ENCODE measurements at regions not wholly inside any gene's neighbourhood (a gene's known extent, or its start where the extent isn't known, plus 50 kb on each side); places are given as distances from the start of the nearest gene placed in this dataset.

DNA sequence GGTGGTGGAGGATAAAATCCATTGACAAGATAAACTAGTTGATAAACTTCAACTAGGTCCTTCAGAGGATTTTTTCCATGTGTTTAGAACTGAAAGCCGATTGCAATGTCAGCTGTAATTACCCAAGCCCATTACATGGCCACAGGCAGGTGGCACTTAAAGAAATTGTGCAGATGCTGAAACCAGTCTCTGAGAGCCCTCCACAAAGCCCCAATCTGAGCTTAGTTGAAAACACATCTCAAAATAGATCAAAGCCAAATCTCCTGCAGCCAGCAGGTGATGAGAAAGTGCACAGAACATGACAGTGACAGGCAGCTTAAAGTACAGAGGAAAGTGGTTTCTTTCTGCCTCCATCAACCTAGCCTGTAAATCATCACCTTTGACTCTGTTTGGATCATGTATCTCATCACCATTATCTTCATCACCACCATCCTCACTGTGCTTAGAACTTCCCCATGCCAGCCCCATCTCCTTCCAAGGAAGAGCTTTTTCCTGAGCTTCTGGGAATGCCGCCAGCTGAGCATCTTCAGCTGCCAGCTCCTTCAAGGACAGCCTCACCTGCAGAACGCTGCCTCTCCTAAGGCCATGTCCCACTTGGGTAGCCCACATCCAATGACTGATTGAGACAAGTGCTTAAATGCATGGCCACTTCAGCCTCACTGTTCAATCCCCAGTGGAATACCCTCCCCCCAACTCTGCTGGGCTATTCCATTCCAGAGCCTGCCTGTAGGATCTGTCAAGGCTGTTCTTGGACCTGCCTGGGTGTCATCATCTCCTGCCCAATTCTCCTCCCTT, 219.5 kb upstream of the TMEM132C start:
- no peak for DNase-seq

DNA sequence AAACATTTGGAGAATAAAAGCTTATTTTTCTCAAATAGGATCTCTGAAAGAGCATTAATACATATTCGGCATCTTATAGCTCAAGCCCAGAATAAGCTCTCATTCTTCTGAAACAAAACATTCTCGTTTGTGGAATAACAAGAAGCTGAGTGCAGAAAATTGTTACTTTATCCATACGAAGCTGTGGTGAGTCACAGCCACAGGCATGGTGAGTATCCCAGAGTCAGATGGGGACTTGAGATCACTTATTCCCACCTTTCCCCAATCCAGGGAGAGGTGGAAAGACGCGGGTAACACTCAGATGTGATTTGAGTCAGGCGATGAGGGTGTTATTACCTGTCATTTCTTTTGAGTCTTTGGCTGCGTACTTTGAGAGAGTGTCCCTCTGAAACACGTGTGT, 214.6 kb upstream of the TMEM132C start:
- no peak for DNase-seq

DNA sequence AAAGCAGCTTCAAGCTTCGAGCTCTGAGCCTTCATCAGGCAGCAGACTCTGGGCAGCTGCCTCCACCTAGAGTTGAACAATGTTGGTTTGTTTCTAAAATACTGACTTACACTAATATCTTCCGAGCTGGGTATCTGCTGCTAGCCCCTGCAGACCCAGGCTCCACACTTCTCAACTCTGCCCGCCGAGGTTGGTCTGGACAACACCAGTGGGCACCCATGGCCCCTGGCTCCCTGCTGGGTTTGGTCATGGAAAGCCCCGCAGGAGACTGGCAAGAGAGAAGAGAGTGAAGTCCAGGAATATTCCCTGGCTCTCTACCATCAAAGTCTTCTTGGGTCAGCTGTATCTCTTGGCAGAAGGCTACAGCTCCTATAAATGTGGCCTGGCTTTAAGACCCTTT, 214.2 kb upstream of the TMEM132C start:
- no peak for DNase-seq

GRCh38 chr12:128055567-128055966, 211.4 kb upstream of the TMEM132C start:
- peak; percentile 27 for DNase-seq

- peak; percentile 88 for DNase-seq
Measured at GRCh38 chr12:128056136-128056801, 210.7 kb upstream of the TMEM132C start.

- no peak for DNase-seq
Measured at GRCh38 chr12:128057586-128057985, 209.4 kb upstream of the TMEM132C start.

DNA sequence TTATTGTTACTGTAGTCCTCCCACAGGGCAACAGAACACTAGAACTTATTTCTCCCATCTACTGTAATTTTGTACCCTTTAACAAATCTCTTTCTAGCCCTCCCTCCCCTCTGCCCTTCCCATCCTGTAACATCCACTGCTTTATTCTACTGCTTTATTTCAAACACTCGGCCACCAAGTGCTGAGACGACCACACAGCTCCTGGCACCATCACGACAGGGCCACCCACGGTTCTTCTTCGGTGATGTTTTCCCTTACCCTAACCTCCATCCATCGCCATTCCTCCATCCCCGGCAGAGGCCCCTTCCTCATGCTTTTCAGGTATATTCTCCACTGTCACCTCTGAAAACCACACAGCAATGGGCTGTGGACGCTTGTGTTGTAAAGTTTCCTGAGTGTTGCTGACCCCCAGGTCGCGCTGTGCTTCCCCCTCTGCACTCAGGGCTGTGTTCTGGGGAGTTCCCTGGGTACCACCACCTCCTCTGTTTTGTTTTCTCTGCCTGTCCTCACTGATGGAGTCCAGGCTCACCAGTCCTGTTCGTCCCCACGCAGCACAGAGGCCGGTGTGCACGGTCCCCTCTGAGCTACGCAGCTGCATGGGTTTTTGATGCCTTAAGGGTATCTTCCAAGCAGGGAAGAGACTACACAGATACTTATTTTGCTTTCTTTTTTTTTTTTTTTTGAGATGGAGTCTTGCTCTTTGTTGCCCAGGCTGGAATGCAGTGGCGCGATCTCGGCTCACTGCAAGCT, 207.2 kb upstream of the TMEM132C start:
- no peak for DNase-seq

DNA sequence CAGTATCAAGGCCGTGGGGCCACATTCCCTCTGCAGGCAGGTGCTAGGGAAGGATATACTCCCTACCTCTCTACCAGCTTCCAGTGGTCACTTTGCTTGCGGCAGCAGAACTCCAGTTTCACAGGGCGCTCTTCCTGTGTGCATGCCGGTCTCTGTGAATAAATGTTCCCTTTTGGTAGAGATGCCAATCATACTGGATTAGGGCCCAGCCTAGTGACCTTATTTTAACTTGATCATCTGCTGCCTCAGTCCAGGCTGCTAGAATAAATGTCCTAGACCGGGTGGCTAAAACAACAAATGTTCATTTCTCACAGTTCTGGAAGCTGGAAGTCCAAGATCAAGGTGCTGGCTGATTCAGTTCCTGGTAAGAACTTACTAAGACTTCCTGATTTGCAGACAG, 198.8 kb upstream of the TMEM132C start:
- no peak for DNase-seq

GRCh38 chr12:128069359-128069997, 197.5 kb upstream of the TMEM132C start:
- peak; percentile 51 for DNase-seq

DNA sequence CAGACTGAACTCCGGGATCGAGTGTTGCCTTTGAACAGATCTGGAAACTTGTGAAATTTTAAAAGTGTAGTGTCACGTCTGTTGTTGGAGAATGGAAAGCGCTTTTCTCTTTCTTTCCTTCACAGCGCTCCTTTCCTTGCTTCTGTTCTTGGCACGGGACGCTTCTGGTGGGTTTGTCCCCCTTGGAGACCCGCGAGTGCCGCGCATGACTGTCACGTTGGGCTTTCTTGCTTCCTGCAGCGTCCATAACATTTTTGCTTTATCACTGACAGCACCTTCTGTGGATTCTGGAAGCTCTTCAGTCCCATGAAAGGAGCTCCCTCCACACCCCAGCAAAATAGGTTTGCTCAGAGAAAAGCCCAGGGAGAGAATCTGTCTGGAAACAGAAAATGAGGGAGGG, 193.0 kb upstream of the TMEM132C start:
- no peak for DNase-seq

GRCh38 chr12:128075332-128075731, 191.6 kb upstream of the TMEM132C start:
- no peak for DNase-seq

DNA sequence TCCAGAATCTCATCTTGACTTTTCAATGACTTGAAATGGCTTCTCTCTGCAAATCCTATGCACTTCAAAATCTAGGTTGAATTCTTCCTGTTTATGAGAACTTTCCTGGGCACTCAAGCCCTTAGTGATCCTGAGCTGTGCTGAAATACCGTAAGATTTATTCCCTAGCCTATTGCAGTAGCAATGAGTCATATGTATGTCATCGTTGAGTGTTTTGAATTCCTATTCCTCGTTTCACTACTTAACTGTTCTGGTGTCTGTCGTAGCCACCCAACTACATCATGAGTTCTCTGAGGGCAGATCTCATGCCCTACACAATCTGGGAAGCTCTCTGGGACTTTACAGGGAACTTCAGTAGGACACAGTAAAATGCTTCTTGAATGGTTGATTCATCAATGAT, 190.8 kb upstream of the TMEM132C start:
- no peak for DNase-seq

GRCh38 chr12:128077211-128077916, 189.6 kb upstream of the TMEM132C start:
- DNase-seq: no peak

DNA sequence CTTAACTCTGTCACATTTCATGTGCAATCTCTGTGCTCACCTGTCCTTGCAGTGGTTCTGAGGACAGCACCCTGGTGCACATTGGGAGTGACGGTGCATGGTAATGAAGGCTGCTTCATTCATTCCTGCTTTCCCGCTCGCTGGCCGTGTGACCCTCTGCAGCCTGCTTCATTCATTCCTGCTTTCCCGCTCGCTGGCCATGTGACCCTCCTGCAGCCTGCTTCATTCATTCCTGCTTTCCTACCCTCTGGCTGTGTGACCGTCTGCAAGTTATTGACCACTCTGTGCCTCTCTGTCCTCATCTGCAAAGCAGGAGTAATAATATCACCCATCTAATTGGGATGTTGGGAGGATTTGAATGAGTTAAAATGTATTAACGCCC, 189.1 kb upstream of the TMEM132C start:
- DNase-seq: no peak

GRCh38 chr12:128078301-128078971, 188.5 kb upstream of the TMEM132C start:
- peak; percentile 38 for DNase-seq

DNA sequence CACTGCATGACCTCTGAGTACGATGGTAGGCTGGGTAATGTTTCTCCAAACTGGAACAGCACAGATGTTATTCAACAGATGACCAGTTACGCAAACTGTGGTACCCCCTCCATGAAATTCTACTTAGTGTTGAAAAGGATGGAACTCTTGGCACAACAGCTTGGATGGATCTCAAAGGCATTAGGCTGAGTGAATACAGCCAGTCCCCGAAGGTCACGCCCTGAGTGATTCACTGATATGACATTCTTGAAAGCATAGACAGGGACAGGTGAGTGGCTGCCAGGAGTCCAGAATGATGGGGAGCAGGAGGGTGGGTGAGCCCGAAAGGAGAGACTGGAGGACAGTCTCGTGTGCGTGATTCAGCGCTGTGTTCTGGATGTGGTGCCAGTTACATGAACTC, 187.5 kb upstream of the TMEM132C start:
- DNase-seq: no peak

- DNase-seq: no peak
Measured at GRCh38 chr12:128083132-128083729, 183.7 kb upstream of the TMEM132C start.

DNA sequence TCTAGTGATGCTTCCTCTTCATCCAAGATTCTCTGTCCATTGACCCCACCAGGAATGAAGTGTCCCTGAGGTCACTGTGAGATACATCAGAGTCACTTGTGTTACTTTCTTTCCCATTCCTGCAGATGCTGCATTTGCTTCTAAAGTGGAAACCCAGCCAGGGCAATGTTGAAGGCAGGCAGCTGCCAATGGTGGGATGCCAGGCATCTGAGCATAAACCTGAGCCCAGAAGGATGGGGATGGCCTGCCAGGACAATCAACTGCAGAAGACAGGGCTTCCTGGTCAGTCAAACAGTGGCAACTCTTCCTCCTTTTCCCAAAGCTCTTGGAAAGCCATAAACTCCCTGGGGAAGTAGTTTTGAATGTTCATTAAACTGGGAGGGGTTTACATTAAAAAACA, 178.0 kb upstream of the TMEM132C start:
- no peak for DNase-seq

DNA sequence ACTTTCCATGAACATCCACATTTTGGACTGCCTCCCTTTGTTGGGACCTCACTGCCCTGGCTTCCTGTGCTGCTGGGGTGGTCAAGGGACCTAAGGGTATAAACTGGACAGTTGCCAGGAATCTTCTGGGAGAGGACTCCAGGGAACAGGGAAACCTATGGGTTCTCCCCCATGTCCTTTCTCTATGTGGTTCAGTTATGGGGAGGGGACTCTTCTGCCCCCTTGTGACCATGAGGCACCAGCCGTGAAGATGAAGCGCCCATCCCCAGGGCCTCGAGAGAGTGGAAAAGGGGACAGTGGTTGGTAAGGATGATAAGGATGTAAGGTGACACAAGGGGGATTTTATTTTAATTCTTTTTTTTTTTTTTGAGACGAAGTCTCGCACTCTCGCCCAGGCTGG, 177.0 kb upstream of the TMEM132C start:
- DNase-seq: no peak

- DNase-seq: peak; percentile 55
Measured at GRCh38 chr12:128091101-128091720, 175.8 kb upstream of the TMEM132C start.

DNA sequence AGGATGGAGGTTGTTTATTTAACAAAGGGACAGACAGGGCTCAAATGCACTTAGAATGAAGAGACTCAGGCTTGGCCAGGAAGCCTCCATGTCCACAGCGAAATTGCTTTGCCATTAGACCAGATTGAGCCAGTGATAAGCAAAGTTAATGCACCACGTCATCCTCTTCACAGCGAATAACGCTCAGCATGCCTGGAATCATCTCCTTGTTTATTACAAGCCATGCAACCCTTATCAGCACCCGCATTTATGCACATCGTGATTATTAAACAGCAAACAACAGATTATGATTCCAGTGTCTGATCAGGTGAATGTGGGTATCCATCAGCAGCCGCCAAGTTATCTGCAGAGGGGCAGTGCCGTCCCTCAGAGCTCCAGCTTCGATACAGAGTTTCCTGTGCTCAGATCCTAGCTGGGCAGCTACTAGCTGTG, 175.0 kb upstream of the TMEM132C start:
- no peak for DNase-seq

Measured in retina (tissue), 1 donor.